ENCODE measurements at regions not wholly inside any gene's neighbourhood (a gene's known extent, or its start where the extent isn't known, plus 50 kb on each side); places are given as distances from the start of the nearest gene placed in this dataset.

DNA sequence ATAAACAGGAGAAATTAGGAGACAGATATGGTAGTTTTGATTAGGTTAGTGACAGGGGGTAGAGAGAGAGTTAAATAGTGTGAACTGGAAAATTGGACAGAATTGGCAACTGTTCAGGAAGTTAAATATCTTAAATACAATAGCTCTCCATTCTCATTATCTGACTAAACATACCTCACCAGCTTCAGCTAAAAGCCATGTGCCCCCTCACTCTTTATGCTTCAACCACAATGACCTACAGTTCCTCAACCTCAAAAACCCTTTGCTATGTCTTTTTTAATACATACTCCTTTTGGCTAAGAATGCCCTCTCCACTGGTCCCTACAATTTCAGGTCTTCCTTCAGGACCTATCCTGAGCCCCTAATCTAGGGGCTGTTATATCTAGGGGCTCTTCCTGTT is 740.2 kb upstream of the ZEB2 start:
- Histone ChIP-seq H2AK5ac (ENCODE audit: insufficient read length, low read length) (no peak overlapping the region), H2BK5ac (ENCODE audit: insufficient read length, low read length) (no peak overlapping the region), H3K4me1 (ENCODE audit: insufficient read depth, low read length) (no peaks in the 10 kb centered on the region), H4K91ac (ENCODE audit: insufficient read length, low read depth, low read length) (no peak overlapping the region), H4K8ac (replicated peaks; ENCODE audit: insufficient read length, low read depth, low read length) (no peak overlapping the region), H3K18ac (ENCODE audit: insufficient read length, low read depth, low read length) (no peak overlapping the region), H3K23me2 (ENCODE audit: insufficient read length, low read depth, low read length, poor library complexity, severe bottlenecking) (no peaks in the 10 kb centered on the region), H3K27me3 (ENCODE audit: insufficient read depth, low read length) (no peaks in the 10 kb centered on the region), H3K79me1 (ENCODE audit: insufficient read depth, low read depth, low read length, poor library complexity, severe bottlenecking) (no peaks in the 10 kb centered on the region), H2BK12ac (ENCODE audit: insufficient read length, low read depth, low read length) (no peak overlapping the region), H4K5ac (ENCODE audit: insufficient read length, low read depth, low read length) (no peak overlapping the region), H2BK20ac (ENCODE audit: low read depth, low read length, poor library complexity, severe bottlenecking) (no peak overlapping the region), H3K56ac (ENCODE audit: insufficient read length, low read depth, low read length) (no peak overlapping the region), H3T11ph (ENCODE audit: low read length) (no peak overlapping the region), H3K4me2 (ENCODE audit: insufficient read depth, insufficient read length, low read length) (no peak overlapping the region), H3K9me3 (ENCODE audit: control insufficient read depth, low read depth, low read length) (no peaks in the 10 kb centered on the region), H2BK15ac (ENCODE audit: low read depth, low read length) (no peak overlapping the region), H4K20me1 (ENCODE audit: control insufficient read depth, insufficient read depth, insufficient read length) (no peaks in the 10 kb centered on the region), H3K9ac (ENCODE audit: extremely low read depth, insufficient read length, low read length) (no peak overlapping the region), H3K14ac (ENCODE audit: insufficient read depth, low read length) (no peak overlapping the region), H2AFZ (ENCODE audit: low read length) (no peak overlapping the region), H3K23ac (ENCODE audit: insufficient read length, low read depth, low read length) (no peak overlapping the region), H3K4ac (ENCODE audit: low read depth, low read length) (no peak overlapping the region), H3K27ac (ENCODE audit: insufficient read length, low read depth, low read length) (no peak overlapping the region), H3K79me2 (ENCODE audit: insufficient read depth, low read length) (no peaks in the 10 kb centered on the region), H2BK120ac (ENCODE audit: low read depth, low read length, poor library complexity, severe bottlenecking) (no peak overlapping the region)
- Mint-ChIP-seq H3K4me3 (no peak overlapping the region), H3K27ac (no peak overlapping the region), H3K27me3 (ENCODE audit: low read depth) (no peaks in the 10 kb centered on the region), H3K4me1 (no peaks in the 10 kb centered on the region), H3K36me3 (ENCODE audit: insufficient read depth in 1 of 3, low read depth in 3 of 3) (no peaks in the 10 kb centered on the region), H3K9me3 (no peaks in the 10 kb centered on the region)
- TF ChIP-seq, protein P1, sequence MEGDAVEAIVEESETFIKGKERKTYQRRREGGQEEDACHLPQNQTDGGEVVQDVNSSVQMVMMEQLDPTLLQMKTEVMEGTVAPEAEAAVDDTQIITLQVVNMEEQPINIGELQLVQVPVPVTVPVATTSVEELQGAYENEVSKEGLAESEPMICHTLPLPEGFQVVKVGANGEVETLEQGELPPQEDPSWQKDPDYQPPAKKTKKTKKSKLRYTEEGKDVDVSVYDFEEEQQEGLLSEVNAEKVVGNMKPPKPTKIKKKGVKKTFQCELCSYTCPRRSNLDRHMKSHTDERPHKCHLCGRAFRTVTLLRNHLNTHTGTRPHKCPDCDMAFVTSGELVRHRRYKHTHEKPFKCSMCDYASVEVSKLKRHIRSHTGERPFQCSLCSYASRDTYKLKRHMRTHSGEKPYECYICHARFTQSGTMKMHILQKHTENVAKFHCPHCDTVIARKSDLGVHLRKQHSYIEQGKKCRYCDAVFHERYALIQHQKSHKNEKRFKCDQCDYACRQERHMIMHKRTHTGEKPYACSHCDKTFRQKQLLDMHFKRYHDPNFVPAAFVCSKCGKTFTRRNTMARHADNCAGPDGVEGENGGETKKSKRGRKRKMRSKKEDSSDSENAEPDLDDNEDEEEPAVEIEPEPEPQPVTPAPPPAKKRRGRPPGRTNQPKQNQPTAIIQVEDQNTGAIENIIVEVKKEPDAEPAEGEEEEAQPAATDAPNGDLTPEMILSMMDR (conservative IDR thresholded peaks at IDR 0.05), result no peak
- no peak for DNase-seq
